Colon (tissue), 2 donors: ENCODE measurements at regions not wholly inside any gene's neighbourhood (a gene's known extent, or its start where the extent isn't known, plus 50 kb on each side); places are given as distances from the start of the nearest gene placed in this dataset.
"Not testable (repeated sequence)": the region's sequence is repeated elsewhere in the genome, so short reads cannot be mapped to it uniquely, and the experiment has no call there.

Source experiments
- FAIRE-seq: peaks from 2 replicates; lab custom pipeline; 2012; peaks lifted over from hg19 to GRCh38; lab: Jason Lieb, UNC
- donor health status: control.
- donor health status: control.

GRCh38 chr20:53891306-53891894 is 179.0 kb downstream of the BCAS1 start:
- FAIRE-seq: no peak

GRCh38 chr20:53890443-53891305 is 179.7 kb downstream of the BCAS1 start:
- FAIRE-seq: no peak

- no peak for FAIRE-seq
These were observed 180.8 kb downstream of the BCAS1 start for GRCh38 chr20:53889411-53890148.

- FAIRE-seq: no peak
These were observed 181.4 kb downstream of the BCAS1 start for GRCh38 chr20:53888951-53889350.

GRCh38 chr20:53888510-53888909 is 181.9 kb downstream of the BCAS1 start:
- no peak for FAIRE-seq

GRCh38 chr20:53887973-53888372 is 182.4 kb downstream of the BCAS1 start:
- FAIRE-seq: no peak

GRCh38 chr20:53884859-53885541 is 185.4 kb downstream of the BCAS1 start:
- FAIRE-seq: no peak

- FAIRE-seq: no peak
These were observed 187.1 kb downstream of the BCAS1 start for GRCh38 chr20:53883098-53883911.

- FAIRE-seq: not testable (repeated sequence)
These were observed 187.9 kb downstream of the BCAS1 start for GRCh38 chr20:53882438-53882986.

- FAIRE-seq: no peak
These were observed 189.0 kb downstream of the BCAS1 start for GRCh38 chr20:53881362-53881761.

- no peak for FAIRE-seq
These were observed 190.2 kb downstream of the BCAS1 start for GRCh38 chr20:53880108-53880641.

- FAIRE-seq: no peak
These were observed 191.2 kb downstream of the BCAS1 start for GRCh38 chr20:53879048-53879684.

- FAIRE-seq: no peak
These were observed 191.9 kb downstream of the BCAS1 start for GRCh38 chr20:53878262-53879047.

- no peak for FAIRE-seq
These were observed 193.4 kb downstream of the BCAS1 start for GRCh38 chr20:53876956-53877355.

- FAIRE-seq: no peak
These were observed 193.9 kb downstream of the BCAS1 start for GRCh38 chr20:53876470-53876869.

GRCh38 chr20:53875452-53875851 is 194.9 kb downstream of the BCAS1 start:
- no peak for FAIRE-seq

- no peak for FAIRE-seq
These were observed 195.7 kb downstream of the BCAS1 start for GRCh38 chr20:53874706-53875105.

- no peak for FAIRE-seq
These were observed 196.3 kb downstream of the BCAS1 start for GRCh38 chr20:53874104-53874503.

GRCh38 chr20:53873230-53873604 is 197.2 kb downstream of the BCAS1 start:
- no peak for FAIRE-seq
